Ovary (tissue), 3 donors: ENCODE measurements at regions not wholly inside any gene's neighbourhood (a gene's known extent, or its start where the extent isn't known, plus 50 kb on each side); places are given as distances from the start of the nearest gene placed in this dataset.

Experiments used
- POLR2A ChIP-seq: fragments of 450-650 bp; IDR thresholded peaks from one replicate; pipeline ENCODE4 v1.6.1; 2017; ENCODE audit warnings: antibody characterized with exemption, mild to moderate bottlenecking, moderate library complexity
- TF ChIP-seq, protein P1 (sequence below), 3 donors: fragments of 450-650 bp in 2 of 3; fragments of 200-600 bp in 1 of 3; IDR thresholded peaks; one replicate each; pipeline versions ENCODE4 v1.5.1 to v1.8.0; 2016 to 2022; ENCODE audit warnings: antibody characterized with exemption in 3 of 3, mild to moderate bottlenecking in 1 of 3
- donor health status: DM: no; HTN: no; CAD: no.

- TF ChIP-seq, protein P1, sequence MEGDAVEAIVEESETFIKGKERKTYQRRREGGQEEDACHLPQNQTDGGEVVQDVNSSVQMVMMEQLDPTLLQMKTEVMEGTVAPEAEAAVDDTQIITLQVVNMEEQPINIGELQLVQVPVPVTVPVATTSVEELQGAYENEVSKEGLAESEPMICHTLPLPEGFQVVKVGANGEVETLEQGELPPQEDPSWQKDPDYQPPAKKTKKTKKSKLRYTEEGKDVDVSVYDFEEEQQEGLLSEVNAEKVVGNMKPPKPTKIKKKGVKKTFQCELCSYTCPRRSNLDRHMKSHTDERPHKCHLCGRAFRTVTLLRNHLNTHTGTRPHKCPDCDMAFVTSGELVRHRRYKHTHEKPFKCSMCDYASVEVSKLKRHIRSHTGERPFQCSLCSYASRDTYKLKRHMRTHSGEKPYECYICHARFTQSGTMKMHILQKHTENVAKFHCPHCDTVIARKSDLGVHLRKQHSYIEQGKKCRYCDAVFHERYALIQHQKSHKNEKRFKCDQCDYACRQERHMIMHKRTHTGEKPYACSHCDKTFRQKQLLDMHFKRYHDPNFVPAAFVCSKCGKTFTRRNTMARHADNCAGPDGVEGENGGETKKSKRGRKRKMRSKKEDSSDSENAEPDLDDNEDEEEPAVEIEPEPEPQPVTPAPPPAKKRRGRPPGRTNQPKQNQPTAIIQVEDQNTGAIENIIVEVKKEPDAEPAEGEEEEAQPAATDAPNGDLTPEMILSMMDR (IDR thresholded peaks at IDR 0.05), result no peak
- TF ChIP-seq POLR2A, result no peak
Measured at GRCh38 chr10:58993480-58994221, 182.8 kb upstream of the PHYHIPL start.
